ENCODE measurements at regions not wholly inside any gene's neighbourhood (a gene's known extent, or its start where the extent isn't known, plus 50 kb on each side); places are given as distances from the start of the nearest gene placed in this dataset.

DNA sequence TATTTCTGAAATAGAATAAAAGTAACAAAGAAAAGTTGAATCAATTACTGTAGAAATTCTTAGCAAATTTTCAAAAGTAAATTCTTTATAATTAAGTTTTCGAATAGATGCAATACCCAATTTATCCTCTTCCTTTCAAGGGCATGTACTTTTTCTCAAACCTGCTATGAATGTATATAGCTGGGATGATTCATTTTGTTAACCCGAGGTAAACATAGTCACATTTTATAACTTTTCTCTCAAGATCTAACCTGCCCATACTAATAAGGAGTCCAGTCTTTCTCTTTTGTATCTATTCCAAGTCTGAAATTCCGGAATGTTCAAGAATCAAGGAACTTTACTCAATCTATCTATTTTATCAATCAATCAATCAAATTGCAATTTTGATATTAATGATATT lies 1072.9 kb downstream of the REEP3 start:
- H4K20me1 ChIP-seq (ENCODE audit: low read depth, low read length), result no peaks in the 10 kb centered on the region
- no peak overlapping the region for H3K9ac ChIP-seq (ENCODE audit: low read length)
- H3F3A ChIP-seq (ENCODE audit: insufficient read depth), result no peaks in the 10 kb centered on the region
- H3K9me2 ChIP-seq (replicated peaks; ENCODE audit: insufficient read depth, low read length), result no peaks in the 10 kb centered on the region
- H3K27me3 ChIP-seq (ENCODE audit: low read length), result no peaks in the 10 kb centered on the region
- no peak overlapping the region for H3K4me3 ChIP-seq (ENCODE audit: insufficient read depth, low read length, poor library complexity, severe bottlenecking)
- H3K27ac ChIP-seq (ENCODE audit: low read depth, low read length), result no peak overlapping the region
- H3K4me2 ChIP-seq (ENCODE audit: low read depth, low read length, poor library complexity, severe bottlenecking), result no peak overlapping the region
- TF ChIP-seq, protein P1, sequence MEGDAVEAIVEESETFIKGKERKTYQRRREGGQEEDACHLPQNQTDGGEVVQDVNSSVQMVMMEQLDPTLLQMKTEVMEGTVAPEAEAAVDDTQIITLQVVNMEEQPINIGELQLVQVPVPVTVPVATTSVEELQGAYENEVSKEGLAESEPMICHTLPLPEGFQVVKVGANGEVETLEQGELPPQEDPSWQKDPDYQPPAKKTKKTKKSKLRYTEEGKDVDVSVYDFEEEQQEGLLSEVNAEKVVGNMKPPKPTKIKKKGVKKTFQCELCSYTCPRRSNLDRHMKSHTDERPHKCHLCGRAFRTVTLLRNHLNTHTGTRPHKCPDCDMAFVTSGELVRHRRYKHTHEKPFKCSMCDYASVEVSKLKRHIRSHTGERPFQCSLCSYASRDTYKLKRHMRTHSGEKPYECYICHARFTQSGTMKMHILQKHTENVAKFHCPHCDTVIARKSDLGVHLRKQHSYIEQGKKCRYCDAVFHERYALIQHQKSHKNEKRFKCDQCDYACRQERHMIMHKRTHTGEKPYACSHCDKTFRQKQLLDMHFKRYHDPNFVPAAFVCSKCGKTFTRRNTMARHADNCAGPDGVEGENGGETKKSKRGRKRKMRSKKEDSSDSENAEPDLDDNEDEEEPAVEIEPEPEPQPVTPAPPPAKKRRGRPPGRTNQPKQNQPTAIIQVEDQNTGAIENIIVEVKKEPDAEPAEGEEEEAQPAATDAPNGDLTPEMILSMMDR (IDR thresholded peaks at IDR 0.05; ENCODE audit: insufficient read depth, low read length, poor library complexity, severe bottlenecking), result no peak
- TF ChIP-seq EZH2phosphoT487 (conservative IDR thresholded peaks at IDR 0.05; ENCODE audit: low read length), result no peak
- H3K36me3 ChIP-seq (ENCODE audit: low read length), result no peaks in the 10 kb centered on the region
- no peaks in the 10 kb centered on the region for H3K79me2 ChIP-seq (ENCODE audit: insufficient read depth, low read length)
- H2AFZ ChIP-seq (ENCODE audit: low read depth, low read length, severe bottlenecking), result no peak overlapping the region
- no peaks in the 10 kb centered on the region for H3K9me3 ChIP-seq (ENCODE audit: insufficient read depth, low read length)

DNA sequence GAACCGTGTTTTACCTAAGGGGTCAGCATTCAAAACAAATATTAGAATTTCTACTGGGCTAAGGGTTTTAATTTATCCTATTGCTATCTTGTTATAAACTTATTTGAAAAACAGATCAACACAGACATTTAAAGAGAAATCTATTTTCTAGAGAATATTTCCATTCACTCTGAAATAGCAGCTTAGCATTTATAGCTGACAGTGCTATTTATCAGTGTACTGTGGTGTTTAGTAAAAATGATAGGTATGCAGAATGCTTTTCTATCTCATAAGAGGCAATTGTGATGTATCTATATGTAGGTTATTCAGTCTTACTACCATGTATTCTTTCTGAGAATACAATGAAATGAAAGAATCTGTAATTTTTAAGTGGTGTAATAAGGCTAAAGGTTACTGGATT lies 1077.4 kb downstream of the REEP3 start:
- no peak for TF ChIP-seq EZH2phosphoT487 (conservative IDR thresholded peaks at IDR 0.05; ENCODE audit: low read length)
- TF ChIP-seq, protein P1 (IDR thresholded peaks at IDR 0.05; ENCODE audit: insufficient read depth, low read length, poor library complexity, severe bottlenecking), result no peak

DNA sequence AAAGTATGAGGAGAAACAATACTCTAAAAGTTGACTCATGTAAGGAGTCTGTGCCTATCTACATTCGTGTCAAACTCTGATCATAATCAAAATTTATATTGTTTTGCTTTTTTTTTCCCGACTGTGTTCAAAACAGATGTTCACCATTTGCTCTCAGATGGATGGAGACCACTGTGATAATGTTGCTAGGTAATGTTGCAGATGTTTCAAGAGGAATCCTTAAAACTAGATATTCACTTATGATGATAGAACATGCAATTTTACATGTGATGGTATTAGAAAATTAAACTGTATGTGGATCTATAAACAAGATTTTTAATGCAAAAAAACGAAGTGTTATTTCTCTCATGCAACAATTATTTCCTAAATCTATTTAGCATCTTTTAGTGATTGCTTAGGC lies 1080.1 kb downstream of the REEP3 start:
- H2AFZ ChIP-seq (ENCODE audit: low read depth, low read length, severe bottlenecking), result no peak overlapping the region

More for the DNA sequence above, 1077.4 kb downstream of the REEP3 start:
- Histone ChIP-seq H3K27me3 (ENCODE audit: low read length) (no peaks in the 10 kb centered on the region), H3K9me2 (replicated peaks; ENCODE audit: insufficient read depth, low read length) (no peaks in the 10 kb centered on the region), H3K27ac (ENCODE audit: low read depth, low read length) (no peak overlapping the region), H2AFZ (ENCODE audit: low read depth, low read length, severe bottlenecking) (no peak overlapping the region), H3K9me3 (ENCODE audit: insufficient read depth, low read length) (no peaks in the 10 kb centered on the region), H3K4me3 (ENCODE audit: insufficient read depth, low read length, poor library complexity, severe bottlenecking) (no peak overlapping the region), H3K9ac (ENCODE audit: low read length) (no peak overlapping the region), H4K20me1 (ENCODE audit: low read depth, low read length) (no peaks in the 10 kb centered on the region), H3K4me2 (ENCODE audit: low read depth, low read length, poor library complexity, severe bottlenecking) (no peak overlapping the region), H3F3A (ENCODE audit: insufficient read depth) (no peaks in the 10 kb centered on the region), H3K36me3 (ENCODE audit: low read length) (no peaks in the 10 kb centered on the region), H3K79me2 (ENCODE audit: insufficient read depth, low read length) (no peaks in the 10 kb centered on the region)

More for the DNA sequence above, 1080.1 kb downstream of the REEP3 start:
- Histone ChIP-seq H3K27me3 (ENCODE audit: low read length) (no peaks in the 10 kb centered on the region), H3K79me2 (ENCODE audit: insufficient read depth, low read length) (no peaks in the 10 kb centered on the region), H3K36me3 (ENCODE audit: low read length) (no peaks in the 10 kb centered on the region), H3K9ac (ENCODE audit: low read length) (no peak overlapping the region), H3K9me2 (replicated peaks; ENCODE audit: insufficient read depth, low read length) (no peaks in the 10 kb centered on the region), H3K4me2 (ENCODE audit: low read depth, low read length, poor library complexity, severe bottlenecking) (no peak overlapping the region), H3K27ac (ENCODE audit: low read depth, low read length) (no peak overlapping the region), H3F3A (ENCODE audit: insufficient read depth) (no peaks in the 10 kb centered on the region), H3K9me3 (ENCODE audit: insufficient read depth, low read length) (no peaks in the 10 kb centered on the region), H3K4me3 (ENCODE audit: insufficient read depth, low read length, poor library complexity, severe bottlenecking) (no peak overlapping the region), H4K20me1 (ENCODE audit: low read depth, low read length) (no peaks in the 10 kb centered on the region)
- TF ChIP-seq EZH2phosphoT487 (conservative IDR thresholded peaks at IDR 0.05; ENCODE audit: low read length), result no peak
- TF ChIP-seq, protein P1 (IDR thresholded peaks at IDR 0.05; ENCODE audit: insufficient read depth, low read length, poor library complexity, severe bottlenecking), result no peak
